RPMI7951 (cell line): ENCODE measurements at regions not wholly inside any gene's neighbourhood (a gene's known extent, or its start where the extent isn't known, plus 50 kb on each side); places are given as distances from the start of the nearest gene placed in this dataset.
"Not testable (repeated sequence)": the region's sequence is repeated elsewhere in the genome, so short reads cannot be mapped to it uniquely, and the experiment has no call there.

Experiments
- DNase-seq: peaks from one replicate; pipeline ENCODE4 v3.0.0-alpha.2; 2012; ENCODE audit warnings: low read depth

- DNase-seq = not testable (repeated sequence)
Measured at GRCh38 chr12:102666176-102666575, 185.8 kb upstream of the IGF1 start.

- DNase-seq = no peak
Measured at GRCh38 chr12:102659200-102659911, 179.0 kb upstream of the IGF1 start.

- no peak for DNase-seq
Measured at GRCh38 chr12:102653406-102653805, 173.0 kb upstream of the IGF1 start.

- DNase-seq = no peak
Measured at GRCh38 chr12:102652645-102653313, 172.4 kb upstream of the IGF1 start.

- no peak for DNase-seq
Measured at GRCh38 chr12:102645968-102646367, 165.6 kb upstream of the IGF1 start.

- no peak for DNase-seq
Measured at GRCh38 chr12:102643879-102644575, 163.7 kb upstream of the IGF1 start.

- DNase-seq = peak; percentile 1
Measured at GRCh38 chr12:102642199-102642598, 161.8 kb upstream of the IGF1 start.

- not testable (repeated sequence) for DNase-seq
Measured at GRCh38 chr12:102640658-102641057, 160.3 kb upstream of the IGF1 start.

GRCh38 chr12:102638777-102639176, 158.4 kb upstream of the IGF1 start:
- DNase-seq = no peak

- peak; percentile 4 for DNase-seq
Measured at GRCh38 chr12:102633981-102634605, 153.7 kb upstream of the IGF1 start.

GRCh38 chr12:102631274-102631673, 150.9 kb upstream of the IGF1 start:
- DNase-seq = peak; percentile 61

- DNase-seq = peak; percentile 18
Measured at GRCh38 chr12:102629262-102629888, 149.0 kb upstream of the IGF1 start.

GRCh38 chr12:102625819-102626218, 145.5 kb upstream of the IGF1 start:
- no peak for DNase-seq

- DNase-seq = no peak
Measured at GRCh38 chr12:102622618-102623017, 142.3 kb upstream of the IGF1 start.

- no peak for DNase-seq
Measured at GRCh38 chr12:102618197-102618877, 138.0 kb upstream of the IGF1 start.

- no peak for DNase-seq
Measured at GRCh38 chr12:102616692-102617091, 136.3 kb upstream of the IGF1 start.

- no peak for DNase-seq
Measured at GRCh38 chr12:102611995-102612394, 131.6 kb upstream of the IGF1 start.

GRCh38 chr12:102609996-102610395, 129.6 kb upstream of the IGF1 start:
- DNase-seq = no peak

- no peak for DNase-seq
Measured at GRCh38 chr12:102603021-102603420, 122.7 kb upstream of the IGF1 start.

- DNase-seq = no peak
Measured at GRCh38 chr12:102602521-102602920, 122.2 kb upstream of the IGF1 start.

- no peak for DNase-seq
Measured at GRCh38 chr12:102601621-102602020, 121.3 kb upstream of the IGF1 start.
